ENCODE measurements at regions not wholly inside any gene's neighbourhood (a gene's known extent, or its start where the extent isn't known, plus 50 kb on each side); places are given as distances from the start of the nearest gene placed in this dataset.

DNA sequence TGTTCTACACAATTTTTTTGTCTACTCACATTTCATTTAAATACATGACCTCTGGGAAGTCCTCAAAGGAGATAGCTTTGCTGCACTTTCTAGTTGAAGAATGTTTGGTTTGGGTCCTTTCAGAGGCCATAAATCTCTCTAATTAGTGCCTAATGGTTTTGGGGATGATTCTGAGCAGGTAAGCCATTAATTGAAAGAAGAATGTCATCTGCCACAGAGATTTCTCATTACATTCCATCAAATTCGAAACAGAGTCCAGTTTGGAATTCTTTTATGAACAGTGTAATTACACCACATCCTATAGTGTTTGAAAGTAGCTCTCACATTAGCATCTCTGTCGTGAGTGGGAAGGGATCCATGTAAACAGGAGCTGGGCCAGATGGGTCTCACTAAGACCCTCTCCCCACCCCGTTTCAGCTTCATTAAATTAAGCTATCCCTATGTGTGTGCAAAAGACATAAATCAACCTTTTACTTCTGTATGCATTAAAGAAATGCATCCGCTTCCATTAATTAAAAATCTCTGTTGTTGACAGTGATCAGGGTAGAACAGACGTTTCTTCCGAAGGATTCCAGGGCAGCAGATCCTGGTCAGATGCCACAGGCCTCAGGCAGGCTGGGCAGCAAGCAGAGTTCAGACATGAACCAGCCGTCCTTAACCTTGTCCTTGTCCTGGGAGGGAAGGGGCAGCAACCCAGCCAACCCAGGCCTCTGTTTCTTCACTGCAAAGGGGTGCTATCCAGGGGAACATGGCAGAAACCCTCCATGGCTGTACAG is 99.8 kb upstream of the MAP1B start:
- no peak for ATAC-seq
- intact Hi-C loops (cut with DNase I): no loop called here
- TF ChIP-seq, protein P1, sequence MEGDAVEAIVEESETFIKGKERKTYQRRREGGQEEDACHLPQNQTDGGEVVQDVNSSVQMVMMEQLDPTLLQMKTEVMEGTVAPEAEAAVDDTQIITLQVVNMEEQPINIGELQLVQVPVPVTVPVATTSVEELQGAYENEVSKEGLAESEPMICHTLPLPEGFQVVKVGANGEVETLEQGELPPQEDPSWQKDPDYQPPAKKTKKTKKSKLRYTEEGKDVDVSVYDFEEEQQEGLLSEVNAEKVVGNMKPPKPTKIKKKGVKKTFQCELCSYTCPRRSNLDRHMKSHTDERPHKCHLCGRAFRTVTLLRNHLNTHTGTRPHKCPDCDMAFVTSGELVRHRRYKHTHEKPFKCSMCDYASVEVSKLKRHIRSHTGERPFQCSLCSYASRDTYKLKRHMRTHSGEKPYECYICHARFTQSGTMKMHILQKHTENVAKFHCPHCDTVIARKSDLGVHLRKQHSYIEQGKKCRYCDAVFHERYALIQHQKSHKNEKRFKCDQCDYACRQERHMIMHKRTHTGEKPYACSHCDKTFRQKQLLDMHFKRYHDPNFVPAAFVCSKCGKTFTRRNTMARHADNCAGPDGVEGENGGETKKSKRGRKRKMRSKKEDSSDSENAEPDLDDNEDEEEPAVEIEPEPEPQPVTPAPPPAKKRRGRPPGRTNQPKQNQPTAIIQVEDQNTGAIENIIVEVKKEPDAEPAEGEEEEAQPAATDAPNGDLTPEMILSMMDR (IDR thresholded peaks at IDR 0.05): no peak

DNA sequence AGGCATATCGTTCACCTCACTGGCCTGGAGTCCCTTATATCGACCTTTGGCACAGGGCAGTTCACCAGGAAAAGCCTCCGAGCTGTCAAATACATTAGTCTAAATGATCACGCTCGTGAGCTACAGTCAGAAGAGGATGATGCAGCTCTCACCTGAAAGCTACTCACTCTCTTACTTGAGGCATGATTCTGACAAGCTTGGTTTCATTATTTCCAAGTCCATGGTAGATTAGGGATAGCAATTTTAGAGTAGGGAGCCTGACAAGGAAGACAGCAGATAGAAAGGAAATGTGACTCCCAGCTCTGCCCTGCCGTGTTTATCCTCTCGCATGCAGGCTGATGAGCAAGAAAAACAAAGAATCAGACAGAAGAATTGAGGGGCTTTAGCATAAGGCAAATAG is 98.0 kb upstream of the MAP1B start:
- no peak for DNase-seq
- no peak for ATAC-seq
- Histone ChIP-seq H3K27me3 (no peaks in the 10 kb centered on the region), H3K4me3 (no peak overlapping the region), H3K4me1 (no peaks in the 10 kb centered on the region), H3K36me3 (no peaks in the 10 kb centered on the region), H3K9me3 (no peaks in the 10 kb centered on the region), H3K27ac (no peak overlapping the region)
- intact Hi-C loops (cut with DNase I): no loop called here
- TF ChIP-seq, protein P1 (IDR thresholded peaks at IDR 0.05): no peak

More for the DNA sequence above, 99.8 kb upstream of the MAP1B start:
- H3K4me3 ChIP-seq: no peak overlapping the region
- H3K36me3 ChIP-seq: no peaks in the 10 kb centered on the region
- no peak for DNase-seq
- no peaks in the 10 kb centered on the region for H3K9me3 ChIP-seq
- H3K27ac ChIP-seq: no peak overlapping the region
- no peaks in the 10 kb centered on the region for H3K4me1 ChIP-seq
- H3K27me3 ChIP-seq: no peaks in the 10 kb centered on the region

DNA sequence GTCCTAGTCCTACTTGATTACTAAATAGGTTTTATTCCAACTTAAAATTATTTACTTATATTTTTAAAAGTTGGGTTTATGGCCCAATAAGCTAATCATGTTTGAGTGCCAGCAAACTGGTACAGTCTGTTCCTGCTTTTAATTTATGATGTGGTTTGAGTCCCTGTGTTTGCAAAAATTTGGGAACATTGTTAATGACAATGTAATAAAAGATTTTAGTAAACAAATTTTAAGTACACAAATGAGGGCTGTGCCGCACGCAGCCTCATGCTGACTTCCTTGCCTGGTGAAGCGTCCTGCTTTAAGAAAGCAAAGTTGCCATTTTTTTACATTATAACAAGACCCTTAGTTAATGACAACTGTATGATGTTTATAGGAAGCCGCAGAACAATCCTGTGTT is 96.8 kb upstream of the MAP1B start:
- no peaks in the 10 kb centered on the region for H3K27me3 ChIP-seq
- H3K9me3 ChIP-seq: no peaks in the 10 kb centered on the region
- no peak for DNase-seq
- TF ChIP-seq, protein P1 (IDR thresholded peaks at IDR 0.05): no peak
- ATAC-seq: no peak
- H3K4me1 ChIP-seq: peaks cover 0 to 3% of the 10 kb centered on the region in 2 donors
- no peaks in the 10 kb centered on the region for H3K36me3 ChIP-seq
- no peak overlapping the region for H3K4me3 ChIP-seq
- intact Hi-C loops (cut with DNase I): no loop called here
- no peak overlapping the region for H3K27ac ChIP-seq

DNA sequence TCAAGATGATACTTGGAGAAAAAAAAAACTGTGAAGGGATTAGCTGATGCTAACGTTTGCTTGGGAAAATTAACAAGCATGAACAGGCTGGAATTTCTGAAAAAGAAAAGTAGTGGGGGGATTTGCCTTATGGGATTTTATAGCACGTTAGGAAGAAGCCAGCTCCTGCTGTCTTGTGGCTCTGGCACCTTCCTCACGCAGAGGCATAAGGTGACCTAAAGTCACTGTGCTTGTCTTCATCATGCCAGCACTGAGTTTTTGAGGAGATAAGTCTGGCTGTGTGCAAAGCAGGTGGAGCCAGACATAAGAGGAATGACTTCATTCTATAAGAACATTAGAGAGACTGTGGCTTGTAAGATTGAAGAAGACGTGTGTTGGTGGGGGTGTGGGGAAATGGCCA is 94.4 kb upstream of the MAP1B start:
- no peaks in the 10 kb centered on the region for H3K9me3 ChIP-seq
- no peaks in the 10 kb centered on the region for H3K36me3 ChIP-seq
- no peak overlapping the region for H3K4me3 ChIP-seq
- DNase-seq (no peak), ATAC-seq (no peak)
- no peak overlapping the region for H3K27ac ChIP-seq
- H3K27me3 ChIP-seq: no peaks in the 10 kb centered on the region
- H3K4me1 ChIP-seq: peaks cover 0 to 4% of the 10 kb centered on the region in 2 donors
- TF ChIP-seq, protein P1 (IDR thresholded peaks at IDR 0.05): no peak
- intact Hi-C loops (cut with DNase I): no loop called here

DNA sequence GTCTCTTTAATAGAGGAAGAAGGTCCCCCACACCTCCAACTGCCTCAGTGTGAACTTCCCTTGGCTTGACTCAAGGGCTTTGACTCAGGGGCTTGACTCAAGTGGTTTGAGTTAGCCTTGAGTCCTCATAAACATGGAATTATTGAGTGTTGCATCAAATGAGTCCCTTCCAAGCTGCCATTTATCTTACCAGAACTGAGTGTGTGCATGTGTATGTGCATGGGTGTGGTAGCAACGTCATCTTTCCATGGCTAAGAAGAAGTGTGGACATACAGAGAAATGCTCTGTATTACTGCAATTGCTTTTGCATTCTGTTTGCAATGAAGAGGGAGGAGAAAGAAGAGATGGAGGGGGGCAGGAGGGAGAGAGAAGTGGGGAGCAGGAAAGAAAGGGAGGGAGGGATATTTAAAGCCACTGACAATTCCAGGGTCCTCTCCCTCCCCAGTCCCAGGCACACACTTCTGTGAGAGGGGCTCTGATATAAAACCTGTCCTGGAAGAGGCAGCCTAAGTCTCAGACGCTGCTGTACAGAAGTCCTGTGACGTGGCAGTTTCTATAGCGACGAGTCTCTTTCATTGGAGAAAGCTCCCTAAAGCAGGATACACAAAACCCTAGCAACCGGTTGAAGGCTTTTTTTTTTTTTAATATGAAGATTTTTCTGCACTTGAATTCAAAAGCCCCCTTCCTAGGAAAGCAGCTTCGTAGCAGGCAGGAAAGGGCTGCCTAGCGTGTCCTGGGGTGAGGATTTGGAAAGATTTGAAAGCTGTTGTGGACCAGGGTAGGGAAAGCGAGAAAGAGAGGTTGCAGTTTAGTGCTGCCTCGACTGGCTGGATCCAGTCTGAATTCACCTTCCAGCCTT is 93.3 kb upstream of the MAP1B start:
- no peak overlapping the region for H3K4me3 ChIP-seq
- peaks cover 0 to 4% of the 10 kb centered on the region in 2 donors for H3K4me1 ChIP-seq
- DNase-seq: peak in 2 of 4 donors; percentile 47 to 81
- no peak overlapping the region for H3K27ac ChIP-seq
- H3K9me3 ChIP-seq: no peaks in the 10 kb centered on the region
- no peak for ATAC-seq
- peaks cover 0 to under 1% of the 10 kb centered on the region in 2 donors for H3K27me3 ChIP-seq
- H3K36me3 ChIP-seq: no peaks in the 10 kb centered on the region
- TF ChIP-seq, protein P1 (IDR thresholded peaks at IDR 0.05): no peak
- intact Hi-C loops (cut with DNase I): no loop called here

Measured in left lung (tissue), 4 donors.